ENCODE measurements at regions not wholly inside any gene's neighbourhood (a gene's known extent, or its start where the extent isn't known, plus 50 kb on each side); places are given as distances from the start of the nearest gene placed in this dataset.

- no peak overlapping the region for H3K27ac Mint-ChIP-seq
- POLR2A ChIA-PET = no interaction called here
- Histone ChIP-seq H3K4me3 (ENCODE audit: low read length) (no peak overlapping the region), H3K27me3 (ENCODE audit: insufficient read depth, low read length, poor library complexity, severe bottlenecking) (no peaks in the 10 kb centered on the region), H3K9me3 (ENCODE audit: low read length) (no peaks in the 10 kb centered on the region), H3K27ac (ENCODE audit: low read depth, low read length) (no peak overlapping the region), H3K36me3 (ENCODE audit: insufficient read depth, low read length) (no peaks in the 10 kb centered on the region), H3K4me1 (ENCODE audit: insufficient read depth, low read length) (no peaks in the 10 kb centered on the region)
- H3K4me1 Mint-ChIP-seq = no peaks in the 10 kb centered on the region
- H3K36me3 Mint-ChIP-seq = no peaks in the 10 kb centered on the region
- no peak overlapping the region for H3K4me3 Mint-ChIP-seq
- no peak for DNase-seq
- CTCF ChIA-PET = no interaction called here
- peaks cover 0 to 3% of the 10 kb centered on the region in 2 donors for H3K27me3 Mint-ChIP-seq
- peaks cover 0 to 7% (median 0%) of the 10 kb centered on the region in 5 donors for H3K9me3 Mint-ChIP-seq
These were observed 188.5 kb upstream of the OLFM3 start for GRCh38 chr1:102185260-102185659.

GRCh38 chr1:102184477-102184876 lies 187.8 kb upstream of the OLFM3 start:
- no peaks in the 10 kb centered on the region for H3K36me3 ChIP-seq (ENCODE audit: insufficient read depth, low read length)
- ChIA-PET CTCF (no interaction called here), POLR2A (no interaction called here)
- Mint-ChIP-seq H3K4me1 (no peaks in the 10 kb centered on the region), H3K9me3 (peaks cover 0 to 7% (median 0%) of the 10 kb centered on the region in 5 donors), H3K27me3 (peaks cover 0 to 3% of the 10 kb centered on the region in 2 donors), H3K36me3 (no peaks in the 10 kb centered on the region), H3K4me3 (no peak overlapping the region), H3K27ac (no peak overlapping the region)
- H3K9me3 ChIP-seq (ENCODE audit: low read length) = no peaks in the 10 kb centered on the region
- no peak overlapping the region for H3K4me3 ChIP-seq (ENCODE audit: low read length)
- H3K27me3 ChIP-seq (ENCODE audit: insufficient read depth, low read length, poor library complexity, severe bottlenecking) = no peaks in the 10 kb centered on the region
- no peak for DNase-seq
- no peaks in the 10 kb centered on the region for H3K4me1 ChIP-seq (ENCODE audit: insufficient read depth, low read length)
- no peak overlapping the region for H3K27ac ChIP-seq (ENCODE audit: low read depth, low read length)

- H3K36me3 Mint-ChIP-seq = no peaks in the 10 kb centered on the region
- peaks cover 0 to 3% of the 10 kb centered on the region in 2 donors for H3K27me3 Mint-ChIP-seq
- ChIA-PET CTCF (no interaction called here), POLR2A (no interaction called here)
- H3K27ac ChIP-seq (ENCODE audit: low read depth, low read length) = no peak overlapping the region
- H3K27me3 ChIP-seq (ENCODE audit: insufficient read depth, low read length, poor library complexity, severe bottlenecking) = no peaks in the 10 kb centered on the region
- no peaks in the 10 kb centered on the region for H3K36me3 ChIP-seq (ENCODE audit: insufficient read depth, low read length)
- no peak for DNase-seq
- H3K9me3 ChIP-seq (ENCODE audit: low read length) = no peaks in the 10 kb centered on the region
- no peak overlapping the region for H3K4me3 Mint-ChIP-seq
- no peak overlapping the region for H3K27ac Mint-ChIP-seq
- no peaks in the 10 kb centered on the region for H3K4me1 Mint-ChIP-seq
- peaks cover 0 to 7% (median 0%) of the 10 kb centered on the region in 5 donors for H3K9me3 Mint-ChIP-seq
- H3K4me1 ChIP-seq (ENCODE audit: insufficient read depth, low read length) = no peaks in the 10 kb centered on the region
- H3K4me3 ChIP-seq (ENCODE audit: low read length) = no peak overlapping the region
These were observed 187.0 kb upstream of the OLFM3 start for GRCh38 chr1:102183711-102184110.

GRCh38 chr1:102182603-102183260 lies 186.0 kb upstream of the OLFM3 start:
- H3K4me3 Mint-ChIP-seq = no peak overlapping the region
- Histone ChIP-seq H3K36me3 (ENCODE audit: insufficient read depth, low read length) (no peaks in the 10 kb centered on the region), H3K9me3 (ENCODE audit: low read length) (no peaks in the 10 kb centered on the region), H3K27ac (ENCODE audit: low read depth, low read length) (no peak overlapping the region), H3K27me3 (ENCODE audit: insufficient read depth, low read length, poor library complexity, severe bottlenecking) (no peaks in the 10 kb centered on the region), H3K4me1 (ENCODE audit: insufficient read depth, low read length) (no peaks in the 10 kb centered on the region), H3K4me3 (ENCODE audit: low read length) (no peak overlapping the region)
- POLR2A ChIA-PET = no interaction called here
- CTCF ChIA-PET = no interaction called here
- H3K9me3 Mint-ChIP-seq = peaks cover 0 to 13% (median 0%) of the 10 kb centered on the region in 5 donors
- DNase-seq = no peak
- no peaks in the 10 kb centered on the region for H3K4me1 Mint-ChIP-seq
- H3K27me3 Mint-ChIP-seq = peaks cover 0 to 3% of the 10 kb centered on the region in 2 donors
- H3K27ac Mint-ChIP-seq = no peak overlapping the region
- H3K36me3 Mint-ChIP-seq = no peaks in the 10 kb centered on the region

GRCh38 chr1:102181341-102181740 lies 184.6 kb upstream of the OLFM3 start:
- CTCF ChIA-PET = no interaction called here
- Mint-ChIP-seq H3K27ac (no peak overlapping the region), H3K27me3 (peaks cover 0 to 2% of the 10 kb centered on the region in 2 donors), H3K4me3 (no peak overlapping the region), H3K9me3 (peaks cover 0 to 13% (median 0%) of the 10 kb centered on the region in 5 donors), H3K36me3 (no peaks in the 10 kb centered on the region), H3K4me1 (no peaks in the 10 kb centered on the region)
- Histone ChIP-seq H3K4me1 (ENCODE audit: insufficient read depth, low read length) (no peaks in the 10 kb centered on the region), H3K36me3 (ENCODE audit: insufficient read depth, low read length) (no peaks in the 10 kb centered on the region), H3K4me3 (ENCODE audit: low read length) (no peak overlapping the region), H3K27me3 (ENCODE audit: insufficient read depth, low read length, poor library complexity, severe bottlenecking) (no peaks in the 10 kb centered on the region), H3K27ac (ENCODE audit: low read depth, low read length) (no peak overlapping the region), H3K9me3 (ENCODE audit: low read length) (no peaks in the 10 kb centered on the region)
- POLR2A ChIA-PET = no interaction called here
- DNase-seq = no peak

GRCh38 chr1:102178480-102178879 lies 181.8 kb upstream of the OLFM3 start:
- H3K9me3 Mint-ChIP-seq = peaks cover 0 to 6% (median 0%) of the 10 kb centered on the region in 5 donors
- H3K4me1 Mint-ChIP-seq = no peaks in the 10 kb centered on the region
- no peaks in the 10 kb centered on the region for H3K36me3 Mint-ChIP-seq
- no peaks in the 10 kb centered on the region for H3K27me3 ChIP-seq (ENCODE audit: insufficient read depth, low read length, poor library complexity, severe bottlenecking)
- no peaks in the 10 kb centered on the region for H3K27me3 Mint-ChIP-seq
- no peaks in the 10 kb centered on the region for H3K4me1 ChIP-seq (ENCODE audit: insufficient read depth, low read length)
- no peaks in the 10 kb centered on the region for H3K9me3 ChIP-seq (ENCODE audit: low read length)
- DNase-seq = no peak
- no peaks in the 10 kb centered on the region for H3K36me3 ChIP-seq (ENCODE audit: insufficient read depth, low read length)
- ChIA-PET CTCF (no interaction called here), POLR2A (no interaction called here)
- H3K27ac ChIP-seq (ENCODE audit: low read depth, low read length) = no peak overlapping the region
- no peak overlapping the region for H3K4me3 Mint-ChIP-seq
- H3K4me3 ChIP-seq (ENCODE audit: low read length) = no peak overlapping the region
- H3K27ac Mint-ChIP-seq = no peak overlapping the region

GRCh38 chr1:102174259-102174863 lies 177.6 kb upstream of the OLFM3 start:
- no peaks in the 10 kb centered on the region for H3K36me3 ChIP-seq (ENCODE audit: insufficient read depth, low read length)
- H3K4me1 Mint-ChIP-seq = no peaks in the 10 kb centered on the region
- no peak overlapping the region for H3K4me3 Mint-ChIP-seq
- no peaks in the 10 kb centered on the region for H3K4me1 ChIP-seq (ENCODE audit: insufficient read depth, low read length)
- no peak overlapping the region for H3K27ac Mint-ChIP-seq
- ChIA-PET POLR2A (no interaction called here), CTCF (no interaction called here)
- no peaks in the 10 kb centered on the region for H3K36me3 Mint-ChIP-seq
- H3K27me3 Mint-ChIP-seq = no peaks in the 10 kb centered on the region
- no peaks in the 10 kb centered on the region for H3K27me3 ChIP-seq (ENCODE audit: insufficient read depth, low read length, poor library complexity, severe bottlenecking)
- H3K4me3 ChIP-seq (ENCODE audit: low read length) = no peak overlapping the region
- H3K27ac ChIP-seq (ENCODE audit: low read depth, low read length) = no peak overlapping the region
- no peaks in the 10 kb centered on the region for H3K9me3 ChIP-seq (ENCODE audit: low read length)
- no peak for DNase-seq
- peaks cover 0 to 6% (median 0%) of the 10 kb centered on the region in 5 donors for H3K9me3 Mint-ChIP-seq

GRCh38 chr1:102172200-102172599 lies 175.5 kb upstream of the OLFM3 start:
- CTCF ChIA-PET = no interaction called here

More at GRCh38 chr1:102172200-102172599, 175.5 kb upstream of the OLFM3 start:
- no peaks in the 10 kb centered on the region for H3K27me3 ChIP-seq (ENCODE audit: insufficient read depth, low read length, poor library complexity, severe bottlenecking)
- H3K27ac Mint-ChIP-seq = no peak overlapping the region
- H3K4me1 Mint-ChIP-seq = no peaks in the 10 kb centered on the region
- H3K27ac ChIP-seq (ENCODE audit: low read depth, low read length) = no peak overlapping the region
- no peaks in the 10 kb centered on the region for H3K9me3 Mint-ChIP-seq
- no peak for DNase-seq
- no peaks in the 10 kb centered on the region for H3K36me3 ChIP-seq (ENCODE audit: insufficient read depth, low read length)
- no peak overlapping the region for H3K4me3 ChIP-seq (ENCODE audit: low read length)
- no peaks in the 10 kb centered on the region for H3K36me3 Mint-ChIP-seq
- H3K4me1 ChIP-seq (ENCODE audit: insufficient read depth, low read length) = no peaks in the 10 kb centered on the region
- H3K27me3 Mint-ChIP-seq = no peaks in the 10 kb centered on the region
- POLR2A ChIA-PET = no interaction called here
- no peaks in the 10 kb centered on the region for H3K9me3 ChIP-seq (ENCODE audit: low read length)
- no peak overlapping the region for H3K4me3 Mint-ChIP-seq
